K562 (cell line): ENCODE measurements at regions not wholly inside any gene's neighbourhood (a gene's known extent, or its start where the extent isn't known, plus 50 kb on each side); places are given as distances from the start of the nearest gene placed in this dataset.

Experiments
- BCOR ChIP-seq: fragments of 450-650 bp; IDR thresholded peaks from 2 replicates; pipeline ENCODE4 v1.6.1; 2016
- BHLHE40 ChIP-seq: IDR thresholded peaks from 2 replicates; pipeline ENCODE4 v1.6.1; 2011; ENCODE audit warnings: low read length, improper control_type of control experiment
- CBX2 ChIP-seq: fragments of 200-600 bp; sonication (generic); IDR thresholded peaks from one replicate; pipeline ENCODE4 v1.6.1; 2012; ENCODE audit warnings: mild to moderate bottlenecking, low read length, inconsistent platforms; ENCODE audit not compliant: insufficient read depth, poor library complexity, severe bottlenecking
- CC2D1A ChIP-seq: fragments of 450-650 bp; IDR thresholded peaks from 2 replicates; pipeline ENCODE4 v1.6.1; 2017; ENCODE audit warnings: mild to moderate bottlenecking
- CXXC5 ChIP-seq: fragments of 250-450 bp; sonication (Bioruptor Pico); IDR thresholded peaks from 2 replicates; pipeline ENCODE4 v1.8.0; 2022; ENCODE audit warnings: inconsistent platforms, mild to moderate bottlenecking, moderate library complexity
- ELF4 ChIP-seq: fragments of 450-650 bp; formaldehyde crosslinking; IDR thresholded peaks from 2 replicates; pipeline ENCODE4 v1.4.0; 2022; ENCODE audit warnings: missing genetic modification characterization
- HNRNPLL ChIP-seq: fragments of 200-400 bp; formaldehyde crosslinking; IDR thresholded peaks from 2 replicates; pipeline ENCODE4 v1.6.1; 2017; ENCODE audit warnings: low read length, low read depth, mild to moderate bottlenecking; ENCODE audit not compliant: poor library complexity, severe bottlenecking
- HOXB6 ChIP-seq: fragments of 250-450 bp; sonication (Bioruptor Pico); IDR thresholded peaks from 2 replicates; pipeline ENCODE4 v1.5.1; 2022; ENCODE audit warnings: mild to moderate bottlenecking, borderline replicate concordance
- MBD2 ChIP-seq: sonication (generic); IDR thresholded peaks from 2 replicates; pipeline ENCODE4 v1.6.1; 2016; ENCODE audit warnings: low read depth, borderline replicate concordance
- NR2C2 ChIP-seq, 2 experiments: fragments of 200-800 bp in 1 of 2; sonication (Bioruptor generic) in 1 of 2; sonication (generic) in 1 of 2; formaldehyde crosslinking in 1 of 2; IDR thresholded peaks; 2 replicates each; pipeline versions ENCODE4 v1.6.1 to v1.8.0; 2016 to 2022; ENCODE audit warnings: mild to moderate bottlenecking in 1 of 2, missing compliant biosample characterization in 1 of 2, missing genetic modification characterization in 1 of 2, missing genetic modification reagents in 1 of 2
- RAD21 ChIP-seq, 2 experiments: fragments of 250-450 bp in 1 of 2; fragments of 450-650 bp in 1 of 2; sonication (Bioruptor Pico) in 1 of 2; formaldehyde crosslinking in 1 of 2; IDR thresholded peaks in 1 of 2; conservative IDR thresholded peaks in 1 of 2; 2 replicates each; pipeline versions ENCODE4 v1.4.0 to v1.8.0; 2020 to 2022; ENCODE audit warnings: mild to moderate bottlenecking in 2 of 2, moderate library complexity in 1 of 2
- RCOR1 ChIP-seq, 2 experiments: IDR thresholded peaks; 2 replicates each; pipeline ENCODE4 v1.6.1; 2012; ENCODE audit warnings: low read depth in 2 of 2, low read length in 2 of 2, borderline replicate concordance in 1 of 2, improper control_type of control experiment in 1 of 2
- SMC3 ChIP-seq: conservative IDR thresholded peaks from 2 replicates; pipeline ENCODE4 v1.6.1; 2011; ENCODE audit warnings: low read depth, low read length, improper control_type of control experiment; ENCODE audit not compliant: insufficient read depth
- SNAPC5 ChIP-seq: fragments of 250-450 bp; sonication (Bioruptor Pico); IDR thresholded peaks from 2 replicates; pipeline ENCODE4 v1.8.0; 2021; ENCODE audit warnings: moderate library complexity, mild to moderate bottlenecking, inconsistent platforms
- SRF ChIP-seq, 2 experiments: fragments of 250-450, 450-650 bp in 1 of 2; sonication (Bioruptor Pico) in 1 of 2; sonication (generic) in 1 of 2; formaldehyde crosslinking; IDR thresholded peaks; 2 replicates each; pipeline versions ENCODE4 v1.5.0 to v1.5.1; 2020 to 2022; ENCODE audit warnings: mild to moderate bottlenecking in 1 of 2, missing genetic modification reagents in 1 of 2
- TFE3 ChIP-seq: fragments of 450-650 bp; formaldehyde crosslinking; IDR thresholded peaks from 2 replicates; pipeline ENCODE4 v1.4.0; 2020; ENCODE audit warnings: mild to moderate bottlenecking, mixed read lengths
- XRCC5 ChIP-seq: fragments of 200-400 bp; formaldehyde crosslinking; IDR thresholded peaks from 2 replicates; pipeline ENCODE4 v1.6.1; 2017; ENCODE audit warnings: low read depth, mild to moderate bottlenecking, low read length
- TF ChIP-seq, protein P1 (sequence below): fragments of 250-450 bp; sonication (Bioruptor Pico); IDR thresholded peaks from 2 replicates; pipeline ENCODE4 v1.4.0; 2020; ENCODE audit warnings: mild to moderate bottlenecking, moderate library complexity

DNA sequence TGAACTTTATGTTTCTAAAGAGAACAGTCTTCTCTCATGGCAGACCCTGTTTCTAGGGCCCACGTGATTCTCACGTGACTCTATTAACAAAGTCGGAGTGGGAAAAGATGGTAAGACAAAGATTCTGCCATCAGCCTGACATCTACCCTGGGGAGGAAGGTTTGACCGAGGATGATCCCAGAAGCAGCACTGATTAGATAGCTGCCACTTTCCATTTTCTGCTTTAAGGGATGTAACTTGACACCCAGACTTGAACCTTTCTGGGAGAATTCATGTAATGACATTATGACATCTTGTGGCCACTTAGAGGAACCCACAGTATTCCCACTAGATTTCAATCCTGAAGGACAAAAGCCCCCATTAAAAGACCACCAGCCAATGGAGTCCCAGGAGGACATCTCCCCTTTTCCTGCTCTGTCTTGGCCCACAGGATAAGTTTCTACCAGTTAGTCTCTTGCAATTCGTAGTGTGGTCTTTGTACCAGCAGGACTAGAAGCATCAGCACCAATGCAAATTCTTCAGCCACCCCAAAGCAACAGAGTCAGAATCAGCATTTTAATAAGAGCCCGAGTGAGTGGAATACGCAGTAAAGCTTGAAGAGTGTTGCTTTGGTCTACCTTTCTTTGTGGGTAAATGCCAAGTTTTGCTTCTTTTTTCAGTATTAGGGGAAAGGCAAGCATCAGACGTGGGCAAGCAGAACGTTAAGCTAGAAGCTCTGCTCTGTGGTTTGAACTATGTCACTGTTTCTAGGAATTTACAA lies 480.5 kb upstream of the PROK2 start (continued):
- TF ChIP-seq TFE3, result peak; percentile 88
- TF ChIP-seq SRF (CRISPR knock-in tag; IDR thresholded peaks at IDR 0.05), result 0 out of 4 replicates have a peak, but pooled peaks of 1 of the 2 experiments have one; percentile 13
- peak; percentile 55; the same call in 1 of the 2 replicates for TF ChIP-seq SMC3
- TF ChIP-seq ELF4 (CRISPR knock-in tag), result no peak
- TF ChIP-seq SNAPC5 (CRISPR knock-in tag), result no peak
- no peak for TF ChIP-seq CXXC5 (CRISPR knock-in tag)
- no peak for TF ChIP-seq CBX2
- TF ChIP-seq XRCC5, result no peak
- peak; percentile 91 to 93 for TF ChIP-seq RAD21 (CRISPR knock-in tag; conservative IDR thresholded peaks at IDR 0.05 in 1 of 2, IDR thresholded peaks at IDR 0.05 in 1 of 2)
- TF ChIP-seq NR2C2 (CRISPR knock-in tag; IDR thresholded peaks at IDR 0.05), result no peak
- TF ChIP-seq NR2C2 (tag; IDR thresholded peaks at IDR 0.05), result 0 out of 2 replicates have a peak, but pooled peaks have one; percentile 8
- no peak for TF ChIP-seq MBD2
- peak in 1 of 2 experiments; percentile 87; a peak in 2 of 4 replicates for TF ChIP-seq RCOR1 (IDR thresholded peaks at IDR 0.05; ENCODE audit: borderline replicate concordance in 1 of 2, low read depth in 2 of 2, low read length in 2 of 2)
- peak; percentile 62 for TF ChIP-seq CC2D1A
- no peak for TF ChIP-seq BCOR
- peak; percentile 86 for TF ChIP-seq BHLHE40
- TF ChIP-seq HNRNPLL, result no peak
- TF ChIP-seq, protein P1, sequence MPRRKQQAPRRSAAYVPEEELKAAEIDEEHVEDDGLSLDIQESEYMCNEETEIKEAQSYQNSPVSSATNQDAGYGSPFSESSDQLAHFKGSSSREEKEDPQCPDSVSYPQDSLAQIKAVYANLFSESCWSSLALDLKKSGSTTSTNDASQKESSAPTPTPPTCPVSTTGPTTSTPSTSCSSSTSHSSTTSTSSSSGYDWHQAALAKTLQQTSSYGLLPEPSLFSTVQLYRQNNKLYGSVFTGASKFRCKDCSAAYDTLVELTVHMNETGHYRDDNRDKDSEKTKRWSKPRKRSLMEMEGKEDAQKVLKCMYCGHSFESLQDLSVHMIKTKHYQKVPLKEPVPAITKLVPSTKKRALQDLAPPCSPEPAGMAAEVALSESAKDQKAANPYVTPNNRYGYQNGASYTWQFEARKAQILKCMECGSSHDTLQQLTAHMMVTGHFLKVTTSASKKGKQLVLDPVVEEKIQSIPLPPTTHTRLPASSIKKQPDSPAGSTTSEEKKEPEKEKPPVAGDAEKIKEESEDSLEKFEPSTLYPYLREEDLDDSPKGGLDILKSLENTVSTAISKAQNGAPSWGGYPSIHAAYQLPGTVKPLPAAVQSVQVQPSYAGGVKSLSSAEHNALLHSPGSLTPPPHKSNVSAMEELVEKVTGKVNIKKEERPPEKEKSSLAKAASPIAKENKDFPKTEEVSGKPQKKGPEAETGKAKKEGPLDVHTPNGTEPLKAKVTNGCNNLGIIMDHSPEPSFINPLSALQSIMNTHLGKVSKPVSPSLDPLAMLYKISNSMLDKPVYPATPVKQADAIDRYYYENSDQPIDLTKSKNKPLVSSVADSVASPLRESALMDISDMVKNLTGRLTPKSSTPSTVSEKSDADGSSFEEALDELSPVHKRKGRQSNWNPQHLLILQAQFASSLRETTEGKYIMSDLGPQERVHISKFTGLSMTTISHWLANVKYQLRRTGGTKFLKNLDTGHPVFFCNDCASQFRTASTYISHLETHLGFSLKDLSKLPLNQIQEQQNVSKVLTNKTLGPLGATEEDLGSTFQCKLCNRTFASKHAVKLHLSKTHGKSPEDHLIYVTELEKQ (CRISPR knock-in tag), result no peak
- no peak for TF ChIP-seq HOXB6 (CRISPR knock-in tag)
